GM12865 (cell line): ENCODE measurements at regions not wholly inside any gene's neighbourhood (a gene's known extent, or its start where the extent isn't known, plus 50 kb on each side); places are given as distances from the start of the nearest gene placed in this dataset.

ENCODE experiments used
- DNase-seq: peaks from one replicate; pipeline ENCODE4 v3.0.0; 2010; ENCODE audit warnings: low read depth
- H3K4me3 ChIP-seq: 2 replicates; pipeline ENCODE4 v1.5.1; 2011; ENCODE audit warnings: mild to moderate bottlenecking, low read depth, low read length, control low read depth
- CTCF ChIP-seq: IDR thresholded peaks from 2 replicates; pipeline ENCODE4 v1.5.1; 2011; ENCODE audit warnings: low read length, control low read depth, low read depth, inconsistent platforms; ENCODE audit not compliant: insufficient read depth; ENCODE audit errors: missing control alignments

- no peak overlapping the region for H3K4me3 ChIP-seq
- no peak for TF ChIP-seq CTCF
- no peak for DNase-seq
Measured at GRCh38 chr2:116749994-116750393, 1064.5 kb upstream of the DDX18 start.

GRCh38 chr2:116754381-116755101 is 1060.0 kb upstream of the DDX18 start:
- no peak for DNase-seq
- TF ChIP-seq CTCF, result no peak

GRCh38 chr2:116761864-116762263 is 1052.6 kb upstream of the DDX18 start:
- no peak overlapping the region for H3K4me3 ChIP-seq
- TF ChIP-seq CTCF, result no peak
- DNase-seq, result no peak

More at GRCh38 chr2:116754381-116755101, 1060.0 kb upstream of the DDX18 start:
- no peak overlapping the region for H3K4me3 ChIP-seq

GRCh38 chr2:116769514-116769913 is 1045.0 kb upstream of the DDX18 start:
- DNase-seq, result no peak
- H3K4me3 ChIP-seq, result no peak overlapping the region
- TF ChIP-seq CTCF, result no peak

GRCh38 chr2:116776556-116776955 is 1037.9 kb upstream of the DDX18 start:
- H3K4me3 ChIP-seq, result no peak overlapping the region
- DNase-seq, result no peak
- no peak for TF ChIP-seq CTCF

- no peak for TF ChIP-seq CTCF
- no peak overlapping the region for H3K4me3 ChIP-seq
- no peak for DNase-seq
Measured at GRCh38 chr2:116787848-116788247, 1026.6 kb upstream of the DDX18 start.

- H3K4me3 ChIP-seq, result no peak overlapping the region
- TF ChIP-seq CTCF, result no peak
- DNase-seq, result no peak
Measured at GRCh38 chr2:116802671-116803070, 1011.8 kb upstream of the DDX18 start.
